Heart left ventricle (tissue), 16 donors: ENCODE measurements at regions not wholly inside any gene's neighbourhood (a gene's known extent, or its start where the extent isn't known, plus 50 kb on each side); places are given as distances from the start of the nearest gene placed in this dataset.

Experiments
- ATAC-seq, 4 donors: fragments of 200-7000 bp; cut with Tn5 transposase; one replicate each; pipeline ENCODE4 v1.9.1; 2020 to 2022; ENCODE audit warnings: moderate library complexity in 4 of 4, mild to moderate bottlenecking in 3 of 4, moderate number of reproducible peaks in 1 of 4
- DNase-seq, 5 donors: peaks; one replicate each; pipeline ENCODE4 v3.0.0-alpha.2; 2020
- H3K27ac ChIP-seq, 12 donors: fragments of 200-600 bp; sonication (generic) in 4 of 12; one replicate each; pipeline versions ENCODE4 v1.5.0 to v1.8.0; 2016 to 2022; ENCODE audit warnings: mild to moderate bottlenecking in 2 of 12
- H3K27me3 ChIP-seq, 9 donors: fragments of 200-600 bp; sonication (generic) in 2 of 9; one replicate each; pipeline versions ENCODE4 v1.5.1 to v1.8.0; 2016 to 2022; ENCODE audit warnings: mild to moderate bottlenecking in 3 of 9
- H3K36me3 ChIP-seq, 9 donors: fragments of 200-600 bp; sonication (generic) in 2 of 9; one replicate each; pipeline versions ENCODE4 v1.5.0 to v1.8.0; 2018 to 2022; ENCODE audit warnings: mild to moderate bottlenecking in 2 of 9
- H3K4me1 ChIP-seq, 12 donors: fragments of 200-600 bp; sonication (generic) in 4 of 12; one replicate each; pipeline versions ENCODE4 v1.5.0 to v1.8.0; 2016 to 2022; ENCODE audit warnings: mild to moderate bottlenecking in 3 of 12
- H3K4me3 ChIP-seq, 12 donors: fragments of 200-600 bp; sonication (generic) in 4 of 12; one replicate each; pipeline versions ENCODE4 v1.5.0 to v1.8.0; 2017 to 2022; ENCODE audit warnings: mild to moderate bottlenecking in 9 of 12, moderate library complexity in 4 of 12
- H3K9me3 ChIP-seq, 12 donors: fragments of 200-600 bp; sonication (generic) in 4 of 12; one replicate each; pipeline versions ENCODE4 v1.5.0 to v1.8.0; 2016 to 2022; ENCODE audit warnings: mild to moderate bottlenecking in 1 of 12
- POLR2A ChIP-seq, 2 donors: fragments of 450-650 bp; IDR thresholded peaks; one replicate each; pipeline ENCODE4 v1.6.1; 2017; ENCODE audit warnings: antibody characterized with exemption in 2 of 2, mild to moderate bottlenecking in 2 of 2, moderate library complexity in 2 of 2
- WGBS, 4 donors: extraction: QIAGEN DNeasy Blood & Tissue Kit in 2 of 4; methylation state at CpG; one replicate each; pipeline versions ENCODE4 v1.1.5 to v1.1.7; 2013 to 2018; 5-methylcytosine and 5-hydroxymethylcytosine counted together
- intact Hi-C, 10 donors: fragments of 100-400 bp; cut with DNase I; formaldehyde crosslinking; loops; one replicate each; pipeline versions ENCODE4 v1.11.1 to v1.14.2; 2022
- TF ChIP-seq, protein P1 (sequence below), 12 donors: fragments of 200-600 bp; sonication (generic) in 4 of 12; IDR thresholded peaks; one replicate each; pipeline versions ENCODE4 v1.5.0 to v1.8.0; 2018 to 2022; ENCODE audit warnings: antibody characterized with exemption in 12 of 12, mild to moderate bottlenecking in 5 of 12
- donor health status: ischemic (EF 13 %, LVEDD 7.1; RV severe dilation, severe dysfunction).
- donor health status: healthy with polysubstance abuse.
- donor health status: DM: no; HTN: yes; CAD: no.
- donor health status: DM: no; HTN: no; CAD: no.
- donor health status: ischemic (EF 25% LVEDD 6.9; RV normal size, moderate dysfunction).
- donor health status: ischemic (EF 25% LVEDD 5.7; RV mildly dilated, moderate dysfunction).
- donor health status: healthy.
- donor health status: DM: yes; HTN: yes; CAD: no.
- donor health status: ischemic (EF 35%, LVEDD 5.7; RV mildly dilated, moderate dysfunction).
- donor health status: nonischemic (EF 11% LVEDD 7.7; RV severe dilation, severe dysfunction).
- donor health status: DM: yes; HTN: yes; CAD: no.
- donor health status: PGD.
- donor health status: ischemic (EF 29% LVEDD 5.4; RV normal size, mild dysfunction).
- donor health status: nonischemic (EF 23%, LVEDD 6.1; RV moderate dilation, normal function).

DNA sequence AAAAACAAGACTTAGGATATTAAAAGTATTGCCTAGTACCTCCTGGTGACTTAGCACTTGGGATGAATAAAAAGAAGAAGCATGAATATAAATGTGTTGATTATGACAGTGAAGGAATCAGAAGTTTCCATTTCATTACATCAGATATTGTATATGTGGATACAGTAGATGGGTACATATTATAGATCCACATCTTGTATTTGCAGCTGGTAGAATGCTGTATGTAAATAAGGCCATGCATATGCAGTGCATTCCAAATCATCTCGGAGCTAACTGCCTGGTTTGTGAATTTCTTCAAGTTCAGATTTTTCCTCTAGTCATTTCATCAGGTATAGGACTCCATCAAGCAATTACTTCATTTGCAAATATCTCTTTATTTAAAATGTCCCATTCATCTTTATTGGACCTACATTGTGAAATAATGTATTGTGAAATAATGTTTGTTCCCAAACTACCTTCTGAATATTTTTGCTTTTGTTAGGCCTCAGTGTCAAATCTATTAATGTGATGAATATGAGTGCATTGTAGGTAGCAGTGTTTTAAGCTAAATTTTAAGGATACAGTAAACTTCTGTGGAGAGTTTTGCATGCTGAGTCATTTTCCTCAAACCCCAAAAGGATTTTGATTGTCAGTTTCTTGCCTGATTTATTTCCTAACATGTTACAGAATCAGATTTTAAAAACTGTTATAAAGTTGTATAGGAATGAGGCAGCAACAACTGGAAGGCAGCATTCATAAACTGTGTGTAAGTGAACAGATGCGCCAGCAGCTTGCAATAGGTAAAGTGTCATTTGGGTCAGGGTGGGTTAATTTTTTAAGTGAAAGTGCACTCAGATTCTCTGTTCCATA lies 370.8 kb upstream of the RIOK2 start:
- no peak for DNase-seq
- Histone ChIP-seq H3K4me3 (no peak overlapping the region), H3K27me3 (no peaks in the 10 kb centered on the region), H3K4me1 (peaks cover 0 to 1% (median 0%) of the 10 kb centered on the region in 12 donors), H3K9me3 (no peaks in the 10 kb centered on the region), H3K36me3 (no peaks in the 10 kb centered on the region), H3K27ac (no peak overlapping the region)
- TF ChIP-seq POLR2A (IDR thresholded peaks at IDR 0.05) = no peak
- TF ChIP-seq, protein P1, sequence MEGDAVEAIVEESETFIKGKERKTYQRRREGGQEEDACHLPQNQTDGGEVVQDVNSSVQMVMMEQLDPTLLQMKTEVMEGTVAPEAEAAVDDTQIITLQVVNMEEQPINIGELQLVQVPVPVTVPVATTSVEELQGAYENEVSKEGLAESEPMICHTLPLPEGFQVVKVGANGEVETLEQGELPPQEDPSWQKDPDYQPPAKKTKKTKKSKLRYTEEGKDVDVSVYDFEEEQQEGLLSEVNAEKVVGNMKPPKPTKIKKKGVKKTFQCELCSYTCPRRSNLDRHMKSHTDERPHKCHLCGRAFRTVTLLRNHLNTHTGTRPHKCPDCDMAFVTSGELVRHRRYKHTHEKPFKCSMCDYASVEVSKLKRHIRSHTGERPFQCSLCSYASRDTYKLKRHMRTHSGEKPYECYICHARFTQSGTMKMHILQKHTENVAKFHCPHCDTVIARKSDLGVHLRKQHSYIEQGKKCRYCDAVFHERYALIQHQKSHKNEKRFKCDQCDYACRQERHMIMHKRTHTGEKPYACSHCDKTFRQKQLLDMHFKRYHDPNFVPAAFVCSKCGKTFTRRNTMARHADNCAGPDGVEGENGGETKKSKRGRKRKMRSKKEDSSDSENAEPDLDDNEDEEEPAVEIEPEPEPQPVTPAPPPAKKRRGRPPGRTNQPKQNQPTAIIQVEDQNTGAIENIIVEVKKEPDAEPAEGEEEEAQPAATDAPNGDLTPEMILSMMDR (IDR thresholded peaks at IDR 0.05) = no peak
- intact Hi-C loops = no loop called here
- ATAC-seq = no peak
- 72 to 83% (median 78%) methylated on average over 2 of the region's 2 CpGs for WGBS, 4 donors

DNA sequence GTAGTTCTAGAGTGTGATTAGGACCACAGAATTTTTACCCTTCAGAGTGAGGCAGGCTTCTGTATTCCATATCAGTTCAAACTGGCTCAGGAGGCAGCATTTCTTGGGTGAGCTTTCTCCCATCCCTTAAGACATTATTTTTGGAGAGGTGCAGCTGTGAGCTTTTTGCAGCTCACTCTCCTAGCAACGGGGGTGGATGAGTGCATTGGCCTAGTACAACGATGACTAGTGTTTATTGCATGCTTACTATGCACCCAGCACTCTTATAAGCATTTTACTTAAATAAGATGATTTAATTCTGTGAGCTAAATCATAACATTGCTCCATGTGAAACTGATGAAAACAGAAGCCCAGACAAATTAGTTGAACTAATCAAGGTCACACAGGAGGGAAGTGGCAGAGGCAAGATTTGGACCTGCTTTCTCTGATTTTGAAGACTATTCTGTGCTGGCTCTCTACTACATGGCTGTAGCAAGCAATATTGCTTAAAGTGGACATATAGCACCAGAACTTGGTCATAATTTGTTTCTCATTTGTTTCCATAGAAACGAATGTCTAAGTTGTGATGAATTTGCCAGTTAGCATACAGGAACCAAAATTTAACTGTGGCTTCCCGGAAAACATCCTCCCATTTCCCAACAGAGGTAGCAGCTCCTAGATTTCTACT lies 372.1 kb upstream of the RIOK2 start:
- no peak for DNase-seq
- Histone ChIP-seq H3K27ac (no peak overlapping the region), H3K36me3 (no peaks in the 10 kb centered on the region), H3K4me3 (no peak overlapping the region), H3K4me1 (no peaks in the 10 kb centered on the region), H3K27me3 (no peaks in the 10 kb centered on the region), H3K9me3 (no peaks in the 10 kb centered on the region)
- WGBS, 4 donors = 56 to 72% (median 64%) methylated on average over 4 of the region's 4 CpGs
- TF ChIP-seq POLR2A (IDR thresholded peaks at IDR 0.05) = no peak
- TF ChIP-seq, protein P1 (IDR thresholded peaks at IDR 0.05) = no peak
- intact Hi-C loops = no loop called here
- peak in 1 of 4 donors; percentile 46 for ATAC-seq

DNA sequence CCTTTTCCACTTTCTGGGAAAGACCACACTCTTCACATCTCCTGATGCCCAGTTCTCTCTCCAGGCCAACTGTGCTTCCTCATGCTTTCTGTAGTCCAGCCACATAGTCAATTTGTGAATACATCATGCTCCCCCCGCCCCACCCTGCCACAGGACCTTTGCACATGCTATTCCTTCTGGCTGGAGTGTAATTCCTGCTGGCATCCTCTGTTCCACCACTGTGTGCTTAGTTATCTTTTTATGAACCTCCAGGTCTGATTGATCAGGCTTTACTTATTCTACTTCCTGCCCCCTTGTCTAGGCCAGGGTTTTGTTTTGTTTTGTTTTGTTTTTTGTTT lies 372.6 kb upstream of the RIOK2 start:
- Histone ChIP-seq H3K9me3 (no peaks in the 10 kb centered on the region), H3K36me3 (no peaks in the 10 kb centered on the region), H3K4me3 (no peak overlapping the region), H3K27me3 (no peaks in the 10 kb centered on the region), H3K27ac (no peak overlapping the region), H3K4me1 (no peaks in the 10 kb centered on the region)
- ATAC-seq (no peak), DNase-seq (no peak)
- no peak for TF ChIP-seq POLR2A (IDR thresholded peaks at IDR 0.05)
- TF ChIP-seq, protein P1 (IDR thresholded peaks at IDR 0.05) = no peak
- intact Hi-C loops = no loop called here
- 78 to 84% (median 81%) methylated on average over 1 of the region's 1 CpG for WGBS, 4 donors

DNA sequence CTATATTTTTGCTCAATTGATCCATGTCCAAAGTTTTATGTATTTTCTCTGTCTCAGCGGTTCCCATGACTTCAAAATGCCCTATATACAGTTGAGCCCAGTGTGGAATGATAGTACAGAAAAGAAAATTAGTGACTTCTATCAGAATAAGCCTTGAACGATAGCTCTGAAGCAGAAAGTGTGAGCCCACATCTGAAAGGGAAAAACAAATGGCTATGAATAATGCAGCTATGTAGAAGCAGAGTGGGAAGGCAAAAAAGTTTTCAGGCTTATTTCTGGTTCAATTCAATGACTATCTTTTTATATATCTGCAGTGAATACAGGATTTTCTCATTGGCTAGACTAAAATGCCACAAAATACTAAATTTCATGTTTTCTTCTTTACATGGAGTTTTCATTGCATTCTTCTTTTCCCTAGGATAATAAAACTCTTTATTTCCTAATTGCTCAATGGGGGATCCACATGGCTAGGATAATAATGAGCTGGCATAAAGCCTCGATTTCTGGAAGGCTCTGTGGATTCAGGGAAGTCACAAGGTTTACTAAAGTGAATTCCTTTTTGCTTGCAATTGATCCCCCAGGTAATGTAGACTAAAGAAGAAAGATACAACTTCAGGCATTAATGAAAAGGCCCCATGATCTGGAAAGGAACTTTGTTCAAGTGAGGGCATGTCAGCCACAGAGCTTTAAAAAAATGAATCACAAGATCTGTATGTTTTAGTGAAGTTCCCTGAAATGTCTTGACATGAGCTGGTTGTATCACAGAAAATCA lies 377.0 kb upstream of the RIOK2 start:
- WGBS, 4 donors = 66 to 73% (median 69%) methylated on average over 3 of the region's 3 CpGs
- intact Hi-C loops = no loop called here
- no peaks in the 10 kb centered on the region for H3K4me1 ChIP-seq

More for the DNA sequence above, 377.0 kb upstream of the RIOK2 start:
- no peaks in the 10 kb centered on the region for H3K36me3 ChIP-seq
- H3K4me3 ChIP-seq = no peak overlapping the region
- ATAC-seq (no peak), DNase-seq (no peak)
- no peak for TF ChIP-seq POLR2A (IDR thresholded peaks at IDR 0.05)
- TF ChIP-seq, protein P1 (IDR thresholded peaks at IDR 0.05) = no peak
- H3K27ac ChIP-seq = no peak overlapping the region
- H3K27me3 ChIP-seq = no peaks in the 10 kb centered on the region
- peaks cover 0 to 5% (median 0%) of the 10 kb centered on the region in 12 donors for H3K9me3 ChIP-seq
